Stimulated activated CD4-positive, alpha-beta T cell treated with anti-CD3 and anti-CD28 coated beads, Interleukin-15, amount 100 ng/mL, for 48 hours (primary cell): ENCODE measurements at regions not wholly inside any gene's neighbourhood (a gene's known extent, or its start where the extent isn't known, plus 50 kb on each side); places are given as distances from the start of the nearest gene placed in this dataset.
"Not testable (repeated sequence)": the region's sequence is repeated elsewhere in the genome, so short reads cannot be mapped to it uniquely, and the experiment has no call there.

Experiments
- DNase-seq, 2 donors: peaks; one replicate each; pipeline ENCODE4 v3.0.0-alpha.2; 2020; ENCODE audit warnings: low read depth in 2 of 2

GRCh38 chr13:110008816-110009215, 222.4 kb upstream of the IRS2 start:
- DNase-seq = no peak

GRCh38 chr13:110006304-110006703, 219.9 kb upstream of the IRS2 start:
- DNase-seq = no peak

DNA sequence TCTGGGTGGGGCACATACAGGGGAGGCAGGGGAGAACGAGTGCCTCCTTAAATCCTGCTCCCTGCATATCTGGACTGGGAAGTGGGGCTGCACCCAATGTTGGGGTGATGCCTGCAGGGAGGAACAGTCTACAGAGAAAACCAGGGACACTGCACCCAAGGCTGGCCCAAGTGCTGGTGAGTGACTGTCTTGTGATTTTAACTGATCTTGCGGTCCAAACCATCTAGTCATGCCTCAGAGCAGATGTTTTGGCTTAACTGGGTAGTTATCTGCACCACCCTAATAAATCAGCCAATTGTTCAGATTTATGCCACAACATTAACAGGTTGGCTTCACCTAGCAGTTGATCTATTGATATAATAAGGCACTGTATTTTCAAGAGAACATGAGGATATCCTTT, 219.2 kb upstream of the IRS2 start:
- no peak for DNase-seq

DNA sequence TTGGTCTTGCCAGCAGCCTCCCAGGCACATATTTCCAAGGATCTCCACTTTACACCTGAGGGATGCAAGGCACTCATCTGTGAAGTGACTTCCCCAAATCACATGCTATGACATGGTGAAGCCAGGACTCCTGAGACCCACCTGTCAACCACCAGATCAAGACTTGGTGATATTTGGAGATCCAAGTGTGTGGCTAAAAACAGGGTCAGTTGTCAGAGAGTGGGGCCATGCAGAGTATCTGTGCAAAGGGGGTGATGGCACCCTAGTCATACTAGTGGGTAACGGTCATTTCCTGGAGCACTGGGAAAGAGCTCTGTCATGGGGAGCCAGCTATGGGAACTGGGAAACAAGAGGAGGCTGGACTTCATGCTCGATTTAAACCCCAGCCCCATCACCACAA, 218.4 kb upstream of the IRS2 start:
- DNase-seq = no peak

- DNase-seq = no peak
Observed at GRCh38 chr13:110001670-110002275, 215.4 kb upstream of the IRS2 start.

- no peak for DNase-seq
Observed at GRCh38 chr13:110000534-110001345, 214.4 kb upstream of the IRS2 start.

DNA sequence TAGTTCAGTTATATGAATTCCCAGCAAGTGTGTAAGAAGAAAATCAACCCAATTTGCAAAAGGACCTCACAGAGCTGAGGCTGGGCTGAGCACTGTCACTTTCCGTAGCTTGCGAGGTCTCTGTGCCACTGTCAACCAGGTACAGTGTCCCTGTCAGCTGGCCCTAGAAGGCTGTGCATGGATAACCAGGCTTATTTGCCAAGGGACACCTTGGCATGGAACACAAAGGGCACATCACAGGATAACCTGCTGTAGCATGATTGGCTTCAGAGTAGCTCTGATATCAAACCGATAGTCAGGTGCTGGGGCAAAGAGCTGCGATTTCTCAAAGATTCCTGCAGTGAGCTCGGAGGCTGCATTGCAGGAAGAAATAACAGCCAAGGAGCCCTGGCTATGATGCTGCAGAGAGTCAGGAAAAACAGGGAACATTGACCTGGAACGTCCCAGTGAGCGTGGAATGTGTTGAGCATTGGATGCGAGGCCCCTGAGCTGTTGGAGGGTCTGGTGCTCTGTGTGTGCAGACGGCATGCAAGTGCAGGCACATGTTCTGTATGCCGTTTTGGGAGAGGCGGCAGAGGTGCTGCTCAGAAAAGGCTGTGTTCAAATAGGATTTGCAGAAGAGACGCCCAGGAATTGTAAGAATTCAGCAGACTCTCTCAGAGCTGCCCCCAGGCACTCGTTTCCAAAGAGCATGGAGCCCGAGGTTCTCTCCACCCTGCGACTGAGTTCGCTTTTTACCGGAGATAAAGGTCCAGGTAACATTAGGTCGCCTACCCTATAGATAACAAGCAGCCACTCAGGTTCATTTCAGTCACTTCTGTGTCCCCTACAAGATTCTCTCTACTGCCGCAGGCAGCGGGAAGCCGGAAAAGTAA, 213.5 kb upstream of the IRS2 start:
- DNase-seq = no peak

GRCh38 chr13:109998684-109999533, 212.5 kb upstream of the IRS2 start:
- no peak for DNase-seq

GRCh38 chr13:109998037-109998436, 211.7 kb upstream of the IRS2 start:
- DNase-seq = no peak

DNA sequence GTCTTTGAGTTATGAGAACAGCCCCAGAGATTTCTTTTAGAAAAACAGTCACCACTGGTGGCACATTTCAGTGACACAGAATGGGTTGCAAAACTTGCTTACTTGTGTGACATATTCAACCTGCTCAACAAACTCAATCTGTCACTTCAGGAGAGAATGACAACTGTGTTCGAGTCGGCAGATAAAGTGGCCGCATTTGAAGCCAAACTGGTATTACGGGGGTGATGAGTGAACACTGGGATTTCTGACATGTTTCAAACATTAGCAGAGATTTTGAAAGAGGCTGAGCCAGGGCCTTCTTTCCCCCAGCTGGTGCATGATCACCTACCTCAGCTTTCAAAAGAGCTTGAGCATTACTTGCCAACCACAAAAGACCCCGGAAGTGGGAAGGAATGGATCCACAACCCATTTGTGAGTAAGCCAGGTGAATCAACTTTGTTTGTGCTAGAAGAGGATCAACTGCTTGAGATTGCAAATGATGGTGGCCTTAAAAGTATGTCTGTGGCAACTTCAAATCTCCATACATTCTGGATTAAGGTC, 210.7 kb upstream of the IRS2 start:
- DNase-seq = not testable (repeated sequence)

DNA sequence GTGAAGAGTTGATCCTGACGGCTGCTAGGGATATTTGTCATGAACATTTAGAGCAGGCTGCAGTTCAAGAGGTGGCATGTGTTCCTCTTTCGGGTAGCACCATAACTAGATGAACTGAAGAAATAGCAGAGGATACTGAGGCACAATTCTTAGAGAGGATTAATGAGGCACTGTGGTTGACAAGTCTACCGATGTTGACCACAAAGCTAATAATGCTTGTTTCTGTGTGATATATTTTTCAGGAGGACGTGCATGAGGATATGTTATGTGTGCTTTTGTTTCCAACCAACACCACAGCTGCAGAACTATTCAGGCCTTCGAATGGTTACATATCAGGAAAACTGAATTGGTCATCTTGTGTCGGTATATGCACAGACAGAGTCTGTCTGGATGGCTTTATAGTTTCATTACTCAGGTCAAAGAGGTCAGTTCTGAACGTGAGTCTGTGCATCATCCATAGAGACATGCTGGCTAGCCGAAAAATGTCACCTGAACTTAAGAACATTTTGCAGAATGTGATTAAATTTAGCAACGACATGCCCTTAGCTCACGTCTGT, 210.1 kb upstream of the IRS2 start:
- no peak for DNase-seq

GRCh38 chr13:109995578-109995977, 209.2 kb upstream of the IRS2 start:
- no peak for DNase-seq

GRCh38 chr13:109990296-109990695, 203.9 kb upstream of the IRS2 start:
- DNase-seq = no peak

DNA sequence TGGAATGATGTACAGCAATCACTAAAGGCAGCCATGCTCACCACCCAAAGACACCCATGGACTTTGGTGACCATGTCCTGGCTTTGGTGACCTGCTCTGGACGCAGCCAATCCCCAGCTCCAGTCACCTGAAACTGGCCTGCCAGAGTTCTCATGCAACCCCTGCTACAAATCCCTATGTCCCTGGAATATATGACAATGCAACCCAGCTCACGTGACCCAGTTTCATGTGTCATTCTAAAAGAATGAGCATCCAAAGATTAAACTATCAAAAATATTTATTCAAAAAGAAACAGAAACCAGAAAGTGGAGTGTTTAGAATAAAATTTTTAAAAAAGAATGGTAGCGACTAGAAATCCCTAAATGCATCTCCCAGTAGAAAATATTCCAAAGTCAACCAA, 203.3 kb upstream of the IRS2 start:
- no peak for DNase-seq

DNA sequence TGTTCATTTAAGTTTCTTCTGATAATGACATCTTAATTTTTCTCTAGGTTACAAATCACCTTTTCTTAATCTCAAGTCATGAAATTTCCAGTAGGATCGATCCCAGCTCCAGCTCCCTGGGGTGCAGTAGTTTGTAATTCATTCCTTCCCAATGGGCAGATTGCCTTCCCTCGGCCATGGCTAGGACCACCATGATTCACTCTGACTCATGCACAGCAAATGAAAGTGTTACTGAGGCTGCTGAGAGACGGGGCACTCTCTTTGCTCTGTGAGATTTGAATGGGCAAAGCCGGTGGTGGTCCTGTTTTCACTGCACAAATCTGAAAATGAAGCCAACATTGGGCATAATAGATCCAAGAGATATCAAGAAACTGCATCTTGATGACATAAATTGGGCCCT, 202.8 kb upstream of the IRS2 start:
- DNase-seq = no peak

DNA sequence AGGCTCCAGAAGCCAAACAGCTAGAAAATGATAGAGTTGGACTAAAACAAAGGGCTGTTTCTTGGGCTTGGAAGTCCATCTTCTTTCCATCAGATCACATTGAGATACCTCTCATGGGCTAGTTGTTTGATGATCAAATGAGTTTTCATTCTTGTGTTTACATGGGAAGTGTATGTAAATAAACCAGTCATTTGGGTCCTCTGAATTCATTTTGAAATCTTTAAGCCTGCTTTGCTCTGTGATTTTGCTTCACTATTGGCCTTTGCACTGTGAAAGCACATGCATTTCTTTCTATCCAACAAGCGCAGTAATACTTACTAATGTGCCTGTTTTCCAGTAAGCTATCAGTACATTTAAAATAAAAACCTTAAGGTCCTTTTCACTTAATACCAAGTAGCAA, 200.5 kb upstream of the IRS2 start:
- no peak for DNase-seq

GRCh38 chr13:109985871-109986450, 199.6 kb upstream of the IRS2 start:
- DNase-seq = no peak

DNA sequence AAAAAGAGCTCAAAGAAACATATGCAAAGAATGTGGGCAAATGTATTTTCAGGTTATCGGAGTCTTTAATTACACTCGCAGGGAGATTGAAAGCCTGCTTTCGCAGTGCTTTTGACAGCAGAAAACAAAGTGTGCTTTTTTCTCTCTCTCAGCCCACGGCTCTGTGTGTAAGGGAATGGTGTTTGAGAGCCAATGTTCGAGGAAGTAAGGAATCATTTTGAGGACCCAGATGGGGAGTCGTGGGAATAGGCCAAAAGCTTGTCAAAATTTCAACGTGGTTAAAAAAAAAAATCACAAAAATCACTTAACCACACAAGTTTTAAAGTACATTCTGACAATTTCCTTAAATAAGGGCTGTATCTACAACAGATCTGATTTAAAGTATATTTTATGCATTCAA, 197.1 kb upstream of the IRS2 start:
- DNase-seq = no peak

DNA sequence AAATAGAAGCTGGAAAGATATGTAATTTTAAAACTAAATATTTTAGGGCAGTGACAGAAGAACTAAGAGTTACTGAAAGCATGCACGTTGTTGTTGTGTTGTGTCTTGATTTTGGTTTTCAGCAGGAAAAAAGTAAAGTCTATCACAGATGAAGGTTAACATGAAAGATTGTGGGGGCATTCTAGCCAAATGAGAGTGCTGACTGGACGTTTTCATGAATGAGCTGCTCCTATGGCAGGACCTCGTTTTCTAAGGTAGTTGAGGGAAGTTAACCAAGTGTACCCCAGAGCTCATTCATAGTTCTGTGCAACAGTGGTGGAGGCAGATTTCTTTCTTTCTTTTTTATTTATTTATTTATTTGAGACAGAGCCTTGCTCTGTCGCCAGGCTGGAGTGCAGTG, 194.6 kb upstream of the IRS2 start:
- no peak for DNase-seq

DNA sequence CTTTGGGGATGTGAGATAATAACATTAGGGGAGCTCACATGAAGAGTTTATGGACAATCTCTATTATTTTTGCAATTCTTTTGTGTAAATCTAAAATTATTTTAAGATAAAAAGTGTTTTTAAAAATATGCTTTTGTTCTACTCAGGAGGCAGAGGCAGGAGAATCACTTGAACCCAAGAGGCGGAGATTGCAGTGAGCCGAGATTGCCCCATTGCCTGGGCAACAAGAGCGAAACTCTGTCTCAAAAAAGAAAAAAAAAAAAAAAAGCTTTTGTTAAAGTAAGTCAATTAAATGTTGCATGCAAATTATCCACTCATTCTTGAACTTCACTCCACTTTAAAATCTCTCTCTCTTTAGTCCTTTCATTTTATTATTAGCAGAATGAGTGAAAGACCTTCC, 193.3 kb upstream of the IRS2 start:
- DNase-seq = not testable (repeated sequence)

- DNase-seq = no peak
Observed at GRCh38 chr13:109979228-109979627, 192.8 kb upstream of the IRS2 start.
